Natural killer cell (primary cell): ENCODE measurements at regions not wholly inside any gene's neighbourhood (a gene's known extent, or its start where the extent isn't known, plus 50 kb on each side); places are given as distances from the start of the nearest gene placed in this dataset.

Experiments used
- ATAC-seq, 3 donors: fragments of 150-1000 bp in 2 of 3; fragments of 200-7000 bp in 1 of 3; cut with Tn5 transposase; 1 replicate in 1 of 3; 2 replicates in 2 of 3; pipeline ENCODE4 v1.10.0; 2021; ENCODE audit warnings: mild to moderate bottlenecking in 2 of 3, moderate library complexity in 2 of 3
- DNase-seq, 2 donors: peaks; one replicate each; pipeline versions ENCODE4 v3.0.0 to v3.0.0-alpha.2; 2013 to 2021; ENCODE audit warnings: mixed read lengths in 1 of 2
- H3K27ac ChIP-seq: one replicate; pipeline ENCODE4 v1.5.1; 2013; ENCODE audit warnings: mild to moderate bottlenecking, low read length
- H3K27me3 ChIP-seq: one replicate; pipeline ENCODE4 v1.6.1; 2013; ENCODE audit warnings: low read length; ENCODE audit not compliant: control insufficient read depth, insufficient read depth
- H3K36me3 ChIP-seq: one replicate; pipeline ENCODE4 v1.6.1; 2013; ENCODE audit warnings: low read length; ENCODE audit not compliant: control insufficient read depth, insufficient read depth
- H3K4me1 ChIP-seq: one replicate; pipeline ENCODE4 v1.6.1; 2013; ENCODE audit warnings: low read length; ENCODE audit not compliant: control insufficient read depth, insufficient read depth
- H3K4me3 ChIP-seq: one replicate; pipeline ENCODE4 v1.5.1; 2013; ENCODE audit warnings: low read length
- H3K9me3 ChIP-seq: one replicate; pipeline ENCODE4 v1.6.1; 2013; ENCODE audit warnings: low read length; ENCODE audit not compliant: control insufficient read depth, insufficient read depth
- H3K27ac Mint-ChIP-seq, 2 donors: one replicate each; pipeline ENCODE4 v1.8.0; 2022; ENCODE audit warnings: mild to moderate bottlenecking in 2 of 2, mixed read lengths in 2 of 2, moderate library complexity in 1 of 2
- H3K27me3 Mint-ChIP-seq, 2 donors: one replicate each; pipeline ENCODE4 v1.8.0; 2022; ENCODE audit warnings: low read depth in 2 of 2, mixed read lengths in 2 of 2
- H3K36me3 Mint-ChIP-seq: one replicate; pipeline ENCODE4 v1.8.0; 2022; ENCODE audit warnings: mixed read lengths
- H3K4me1 Mint-ChIP-seq, 2 donors: one replicate each; pipeline ENCODE4 v1.8.0; 2022; ENCODE audit warnings: mixed read lengths in 2 of 2
- H3K4me3 Mint-ChIP-seq: one replicate; pipeline ENCODE4 v1.8.0; 2022; ENCODE audit warnings: mild to moderate bottlenecking, moderate library complexity, mixed read lengths
- H3K9me3 Mint-ChIP-seq, 2 donors: one replicate each; pipeline ENCODE4 v1.8.0; 2022; ENCODE audit warnings: mixed read lengths in 2 of 2
- WGBS: methylation state at CpG from one replicate; pipeline ENCODE4 v1.1.7; 2013; ENCODE audit warnings: missing lambda C conversion rate; ENCODE audit not compliant: insufficient coverage; 5-methylcytosine and 5-hydroxymethylcytosine counted together
- intact Hi-C: fragments of 100-400 bp; cut with micrococcal nuclease; formaldehyde crosslinking; loops from one replicate; pipeline ENCODE4 v1.14.2; 2022
- TF ChIP-seq, protein P1 (sequence below): fragments of 200-600 bp; IDR thresholded peaks from one replicate; pipeline ENCODE4 v1.8.0; 2022; ENCODE audit warnings: antibody characterized with exemption

DNA sequence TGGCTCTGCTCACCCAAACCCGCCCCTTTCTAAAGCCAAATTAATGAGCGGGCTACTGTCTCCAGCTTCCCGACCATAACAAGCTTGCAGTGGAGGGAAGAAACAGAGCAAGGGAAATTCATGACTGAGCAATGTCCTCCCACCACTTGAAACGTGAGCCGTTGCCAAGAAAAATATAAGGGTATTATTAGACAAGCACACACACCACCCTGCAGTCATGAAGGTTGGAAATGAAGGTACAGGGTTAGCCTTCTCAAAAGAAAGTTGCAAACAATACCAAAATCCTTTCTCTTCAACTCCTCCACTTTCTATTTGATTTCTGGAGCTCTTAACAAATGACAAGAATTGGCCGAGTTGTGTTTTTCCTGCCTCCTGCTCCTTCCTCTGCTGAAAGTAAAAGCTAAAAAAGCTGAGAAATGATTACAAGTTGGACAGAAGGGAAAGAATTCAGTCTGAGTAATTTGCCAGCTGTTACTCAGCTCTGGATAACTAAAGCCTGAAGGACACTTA is 151.1 kb upstream of the B3GAT2 start:
- Histone ChIP-seq H3K27ac (no peak overlapping the region), H3K9me3 (no peaks in the 10 kb centered on the region), H3K4me1 (no peaks in the 10 kb centered on the region), H3K27me3 (no peaks in the 10 kb centered on the region), H3K4me3 (no peak overlapping the region), H3K36me3 (no peaks in the 10 kb centered on the region)
- TF ChIP-seq, protein P1, sequence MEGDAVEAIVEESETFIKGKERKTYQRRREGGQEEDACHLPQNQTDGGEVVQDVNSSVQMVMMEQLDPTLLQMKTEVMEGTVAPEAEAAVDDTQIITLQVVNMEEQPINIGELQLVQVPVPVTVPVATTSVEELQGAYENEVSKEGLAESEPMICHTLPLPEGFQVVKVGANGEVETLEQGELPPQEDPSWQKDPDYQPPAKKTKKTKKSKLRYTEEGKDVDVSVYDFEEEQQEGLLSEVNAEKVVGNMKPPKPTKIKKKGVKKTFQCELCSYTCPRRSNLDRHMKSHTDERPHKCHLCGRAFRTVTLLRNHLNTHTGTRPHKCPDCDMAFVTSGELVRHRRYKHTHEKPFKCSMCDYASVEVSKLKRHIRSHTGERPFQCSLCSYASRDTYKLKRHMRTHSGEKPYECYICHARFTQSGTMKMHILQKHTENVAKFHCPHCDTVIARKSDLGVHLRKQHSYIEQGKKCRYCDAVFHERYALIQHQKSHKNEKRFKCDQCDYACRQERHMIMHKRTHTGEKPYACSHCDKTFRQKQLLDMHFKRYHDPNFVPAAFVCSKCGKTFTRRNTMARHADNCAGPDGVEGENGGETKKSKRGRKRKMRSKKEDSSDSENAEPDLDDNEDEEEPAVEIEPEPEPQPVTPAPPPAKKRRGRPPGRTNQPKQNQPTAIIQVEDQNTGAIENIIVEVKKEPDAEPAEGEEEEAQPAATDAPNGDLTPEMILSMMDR: no peak
- ATAC-seq: no peak
- H3K36me3 Mint-ChIP-seq: no peaks in the 10 kb centered on the region
- H3K9me3 Mint-ChIP-seq: peaks cover 4 to 6% of the 10 kb centered on the region in 2 donors
- no peak overlapping the region for H3K27ac Mint-ChIP-seq
- no peak for DNase-seq
- H3K27me3 Mint-ChIP-seq: peaks cover 0 to 3% of the 10 kb centered on the region in 2 donors
- intact Hi-C loops: no loop called here
- 54% methylated on average over 4 of the region's 6 CpGs for WGBS
- no peaks in the 10 kb centered on the region for H3K4me1 Mint-ChIP-seq
- no peak overlapping the region for H3K4me3 Mint-ChIP-seq

DNA sequence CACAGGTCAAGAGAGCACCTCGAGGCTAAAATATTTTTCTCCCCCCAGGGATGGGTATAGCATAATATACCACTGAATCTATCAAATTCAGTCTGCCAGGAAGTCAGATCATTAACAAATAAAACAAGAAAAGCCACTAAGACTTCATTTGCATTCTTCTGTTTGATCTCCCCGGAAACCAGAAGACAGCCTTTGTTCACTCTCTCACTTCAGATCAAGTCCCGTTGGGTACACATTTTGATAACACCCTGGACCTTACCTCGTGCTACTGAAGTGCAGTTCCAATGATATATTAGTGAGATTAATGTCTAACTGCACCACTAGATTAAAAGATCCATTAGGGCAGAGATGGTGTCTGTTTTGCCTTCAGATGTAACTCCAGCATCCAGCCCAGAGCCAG is 157.7 kb upstream of the B3GAT2 start:
- intact Hi-C loops: no loop called here
- no peak overlapping the region for H3K4me3 Mint-ChIP-seq
- no peak overlapping the region for H3K27ac ChIP-seq
- ATAC-seq: no peak
- no peaks in the 10 kb centered on the region for H3K36me3 Mint-ChIP-seq
- no peaks in the 10 kb centered on the region for H3K9me3 ChIP-seq
- H3K27ac Mint-ChIP-seq: no peak overlapping the region
- no peak overlapping the region for H3K4me3 ChIP-seq
- H3K27me3 ChIP-seq: no peaks in the 10 kb centered on the region
- 38% methylated on average over 4 of the region's 4 CpGs for WGBS
- H3K4me1 Mint-ChIP-seq: no peaks in the 10 kb centered on the region
- peaks cover 4 to 6% of the 10 kb centered on the region in 2 donors for H3K9me3 Mint-ChIP-seq
- TF ChIP-seq, protein P1: no peak
- no peaks in the 10 kb centered on the region for H3K4me1 ChIP-seq
- DNase-seq: no peak
- H3K27me3 Mint-ChIP-seq: peaks cover 0 to 3% of the 10 kb centered on the region in 2 donors
- H3K36me3 ChIP-seq: no peaks in the 10 kb centered on the region

DNA sequence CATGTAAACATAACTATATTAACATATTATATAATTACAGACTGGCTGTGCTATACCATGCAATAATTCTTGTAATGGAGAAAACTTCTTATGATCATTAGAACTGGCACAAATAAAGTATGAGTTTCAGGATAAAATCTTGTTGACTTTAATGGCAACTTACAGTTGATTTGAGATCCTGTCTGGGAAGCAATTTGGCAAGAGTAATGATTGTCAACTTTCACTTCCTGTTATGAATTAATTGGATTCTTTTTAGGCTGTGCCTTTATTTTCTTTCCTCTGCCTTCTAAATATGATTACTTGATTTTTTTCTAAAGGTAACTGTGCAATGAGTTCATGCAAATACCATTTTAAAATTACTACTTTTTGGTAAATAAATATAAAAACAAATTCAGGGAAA is 158.1 kb upstream of the B3GAT2 start:
- H3K9me3 Mint-ChIP-seq: peaks cover 5 to 6% of the 10 kb centered on the region in 2 donors
- H3K36me3 ChIP-seq: no peaks in the 10 kb centered on the region
- H3K27me3 ChIP-seq: no peaks in the 10 kb centered on the region
- ATAC-seq: no peak
- peaks cover 0 to 3% of the 10 kb centered on the region in 2 donors for H3K27me3 Mint-ChIP-seq
- no peaks in the 10 kb centered on the region for H3K36me3 Mint-ChIP-seq
- no peak for DNase-seq
- no peak overlapping the region for H3K27ac ChIP-seq
- H3K9me3 ChIP-seq: no peaks in the 10 kb centered on the region
- TF ChIP-seq, protein P1: no peak
- intact Hi-C loops: no loop called here
- no peak overlapping the region for H3K4me3 Mint-ChIP-seq
- no peaks in the 10 kb centered on the region for H3K4me1 Mint-ChIP-seq
- H3K4me3 ChIP-seq: no peak overlapping the region
- no peak overlapping the region for H3K27ac Mint-ChIP-seq
- H3K4me1 ChIP-seq: no peaks in the 10 kb centered on the region

DNA sequence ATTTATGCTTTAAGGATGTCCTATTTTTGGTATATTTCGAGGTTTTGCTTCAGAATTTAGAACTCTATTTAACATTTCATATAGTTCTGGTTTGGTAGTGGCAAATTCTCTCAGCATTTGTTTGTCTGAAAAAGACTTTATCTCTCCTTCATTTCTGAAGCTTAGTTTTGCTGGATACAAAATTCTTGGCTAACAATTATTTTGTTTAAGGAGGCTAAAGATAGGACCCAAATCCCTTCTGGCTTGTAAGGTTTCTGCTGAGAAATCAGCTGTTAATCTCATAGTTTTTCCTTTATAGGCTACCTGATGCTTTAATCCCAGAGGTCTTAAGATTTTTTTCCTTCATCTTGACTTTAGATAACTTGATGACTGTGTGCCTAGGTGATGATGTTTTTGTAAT is 162.7 kb upstream of the B3GAT2 start:
- DNase-seq: no peak
- Mint-ChIP-seq H3K27me3 (no peaks in the 10 kb centered on the region), H3K9me3 (peaks cover 2 to 10% of the 10 kb centered on the region in 2 donors), H3K36me3 (no peaks in the 10 kb centered on the region), H3K4me1 (no peaks in the 10 kb centered on the region), H3K4me3 (no peak overlapping the region), H3K27ac (no peak overlapping the region)
- no CpG with 5 or more reads among the region's 1 CpG for whole genome bisulfite sequencing
- H3K36me3 ChIP-seq: no peaks in the 10 kb centered on the region
- H3K9me3 ChIP-seq: no peaks in the 10 kb centered on the region
- intact Hi-C loops: no loop called here
- H3K4me1 ChIP-seq: no peaks in the 10 kb centered on the region
- H3K27me3 ChIP-seq: no peaks in the 10 kb centered on the region
- no peak for ATAC-seq
- H3K4me3 ChIP-seq: no peak overlapping the region
- TF ChIP-seq, protein P1: no peak
- H3K27ac ChIP-seq: no peak overlapping the region
